Endodermal cell (in vitro differentiated cells): ENCODE measurements at regions not wholly inside any gene's neighbourhood (a gene's known extent, or its start where the extent isn't known, plus 50 kb on each side); places are given as distances from the start of the nearest gene placed in this dataset.

Source experiments
- DNase-seq: peaks from one replicate; pipeline ENCODE4 v3.0.0-alpha.2; 2017
- H3K27ac ChIP-seq: 2 replicates; pipeline ENCODE4 v1.5.1; 2013; ENCODE audit warnings: mild to moderate bottlenecking, low read depth, low read length, moderate library complexity
- H3K27me3 ChIP-seq: 2 replicates; pipeline ENCODE4 v1.6.1; 2013; ENCODE audit warnings: mild to moderate bottlenecking, low read length, moderate library complexity; ENCODE audit not compliant: insufficient read depth, control insufficient read depth, poor library complexity, severe bottlenecking
- H3K36me3 ChIP-seq: 2 replicates; pipeline ENCODE4 v1.7.0; 2013; ENCODE audit warnings: mild to moderate bottlenecking, low read length, moderate library complexity; ENCODE audit not compliant: control insufficient read depth, insufficient read depth
- H3K4me1 ChIP-seq: one replicate; pipeline ENCODE4 v1.7.0; 2013; ENCODE audit warnings: low read length; ENCODE audit not compliant: control insufficient read depth, insufficient read depth
- H3K4me3 ChIP-seq: 2 replicates; pipeline ENCODE4 v1.5.1; 2013; ENCODE audit warnings: mild to moderate bottlenecking, low read length, moderate library complexity
- H3K9ac ChIP-seq: 2 replicates; pipeline ENCODE4 v1.6.1; 2013; ENCODE audit warnings: mild to moderate bottlenecking, low read length, moderate library complexity; ENCODE audit not compliant: poor library complexity, severe bottlenecking; ENCODE audit errors: extremely low read depth
- H3K9me3 ChIP-seq: 2 replicates; pipeline ENCODE4 v1.6.1; 2013; ENCODE audit warnings: mild to moderate bottlenecking, low read length, moderate library complexity; ENCODE audit not compliant: control insufficient read depth
- H3K27ac Mint-ChIP-seq: 2 replicates; pipeline ENCODE4 v1.8.0; 2020; ENCODE audit warnings: mixed read lengths
- H3K27me3 Mint-ChIP-seq: 2 replicates; pipeline ENCODE4 v1.8.0; 2021; ENCODE audit warnings: mild to moderate bottlenecking, mixed read lengths; ENCODE audit not compliant: insufficient read depth
- H3K36me3 Mint-ChIP-seq: 2 replicates; pipeline ENCODE4 v1.8.0; 2020; ENCODE audit warnings: low read depth, mixed read lengths
- H3K4me1 Mint-ChIP-seq: 2 replicates; pipeline ENCODE4 v1.8.0; 2020; ENCODE audit warnings: mixed read lengths
- H3K4me3 Mint-ChIP-seq: 2 replicates; pipeline ENCODE4 v1.8.0; 2020; ENCODE audit warnings: mild to moderate bottlenecking, moderate library complexity, mixed read lengths
- H3K9me3 Mint-ChIP-seq: 2 replicates; pipeline ENCODE4 v1.8.0; 2020; ENCODE audit warnings: mild to moderate bottlenecking, mixed read lengths
- CTCF ChIP-seq: fragments of 200-600 bp; sonication (generic); conservative IDR thresholded peaks from 2 replicates; pipeline ENCODE4 v1.5.0; 2021; ENCODE audit warnings: antibody characterized with exemption, mild to moderate bottlenecking
- WGBS, 2 experiments: methylation state at CpG; one replicate each; pipeline versions ENCODE4 v1.1.5 to v1.1.7; 2013; ENCODE audit warnings: missing lambda C conversion rate in 2 of 2, mixed read lengths in 1 of 2; ENCODE audit not compliant: insufficient coverage in 1 of 2, insufficient read length in 1 of 2; 5-methylcytosine and 5-hydroxymethylcytosine counted together

GRCh38 chr20:19936466-19937200 is 80.5 kb upstream of the NAA20 start:
- no peak for TF ChIP-seq CTCF
- H3K4me1 Mint-ChIP-seq = peaks cover 4% of the 10 kb centered on the region

GRCh38 chr20:19937218-19937617 is 79.9 kb upstream of the NAA20 start:
- no peak overlapping the region for H3K4me3 ChIP-seq
- no peaks in the 10 kb centered on the region for H3K27me3 Mint-ChIP-seq
- no peak overlapping the region for H3K4me3 Mint-ChIP-seq
- H3K9ac ChIP-seq = no peak overlapping the region
- peaks cover 7% of the 10 kb centered on the region for H3K4me1 Mint-ChIP-seq
- no peaks in the 10 kb centered on the region for H3K4me1 ChIP-seq
- no peaks in the 10 kb centered on the region for H3K9me3 ChIP-seq
- peaks cover 2% of the 10 kb centered on the region for H3K36me3 Mint-ChIP-seq
- H3K27ac Mint-ChIP-seq = no peak overlapping the region
- H3K36me3 ChIP-seq = no peaks in the 10 kb centered on the region
- no peak overlapping the region for H3K27ac ChIP-seq
- no peaks in the 10 kb centered on the region for H3K9me3 Mint-ChIP-seq
- WGBS, 2 experiments = 83 to 86% methylated on average over 9 to 11 of the region's 11 CpGs
- TF ChIP-seq CTCF = no peak
- no peak for DNase-seq
- no peaks in the 10 kb centered on the region for H3K27me3 ChIP-seq

More at GRCh38 chr20:19936466-19937200, 80.5 kb upstream of the NAA20 start:
- H3K27me3 Mint-ChIP-seq = no peaks in the 10 kb centered on the region
- H3K27ac ChIP-seq = no peak overlapping the region
- H3K4me3 ChIP-seq = no peak overlapping the region
- WGBS, 2 experiments = 97 to 98% methylated on average over 3 to 6 of the region's 8 CpGs
- no peaks in the 10 kb centered on the region for H3K27me3 ChIP-seq
- no peak overlapping the region for H3K4me3 Mint-ChIP-seq
- no peak for DNase-seq
- H3K9me3 Mint-ChIP-seq = no peaks in the 10 kb centered on the region
- no peak overlapping the region for H3K27ac Mint-ChIP-seq
- peaks cover 2% of the 10 kb centered on the region for H3K36me3 Mint-ChIP-seq
- H3K36me3 ChIP-seq = no peaks in the 10 kb centered on the region
- no peak overlapping the region for H3K9ac ChIP-seq
- no peaks in the 10 kb centered on the region for H3K9me3 ChIP-seq
- no peaks in the 10 kb centered on the region for H3K4me1 ChIP-seq

- H3K4me3 ChIP-seq = no peak overlapping the region
- WGBS, 2 experiments = 93 to 100% methylated on average over 5 to 7 of the region's 8 CpGs
- no peaks in the 10 kb centered on the region for H3K36me3 ChIP-seq
- Mint-ChIP-seq H3K36me3 (peaks cover 2% of the 10 kb centered on the region), H3K27me3 (no peaks in the 10 kb centered on the region), H3K9me3 (no peaks in the 10 kb centered on the region), H3K4me3 (no peak overlapping the region), H3K27ac (no peak overlapping the region), H3K4me1 (peaks cover 13% of the 10 kb centered on the region)
- DNase-seq = no peak
- no peaks in the 10 kb centered on the region for H3K9me3 ChIP-seq
- no peaks in the 10 kb centered on the region for H3K27me3 ChIP-seq
- peaks cover 5% of the 10 kb centered on the region for H3K4me1 ChIP-seq
- no peak overlapping the region for H3K9ac ChIP-seq
- no peak overlapping the region for H3K27ac ChIP-seq
- TF ChIP-seq CTCF = no peak
Observed at GRCh38 chr20:19937651-19938420, 79.3 kb upstream of the NAA20 start.
